ENCODE measurements at regions not wholly inside any gene's neighbourhood (a gene's known extent, or its start where the extent isn't known, plus 50 kb on each side); places are given as distances from the start of the nearest gene placed in this dataset.
"Not testable (repeated sequence)": the region's sequence is repeated elsewhere in the genome, so short reads cannot be mapped to it uniquely, and the experiment has no call there.

GRCh38 chr13:89432997-89433396 is 1761.8 kb downstream of the SLITRK5 start:
- H3K4me3 Mint-ChIP-seq = no peak overlapping the region
- H3K36me3 Mint-ChIP-seq (ENCODE audit: low read depth) = no peaks in the 10 kb centered on the region
- no peak for TF ChIP-seq CTCF (IDR thresholded peaks at IDR 0.05)
- H3K27me3 Mint-ChIP-seq (ENCODE audit: low read depth, poor library complexity) = no peaks in the 10 kb centered on the region
- no peaks in the 10 kb centered on the region for H3K4me1 Mint-ChIP-seq
- no peak for DNase-seq
- no peaks in the 10 kb centered on the region for H3K9me3 Mint-ChIP-seq
- H3K27ac Mint-ChIP-seq = no peak overlapping the region

- not testable (repeated sequence) for H3K9me3 Mint-ChIP-seq; H3K4me1 Mint-ChIP-seq; H3K36me3 Mint-ChIP-seq (ENCODE audit: low read depth); H3K4me3 Mint-ChIP-seq; DNase-seq; H3K27ac Mint-ChIP-seq; H3K27me3 Mint-ChIP-seq (ENCODE audit: low read depth, poor library complexity)
These were observed 1763.5 kb downstream of the SLITRK5 start for GRCh38 chr13:89434624-89435023.

GRCh38 chr13:89454681-89455080 is 1783.5 kb downstream of the SLITRK5 start:
- no peak overlapping the region for H3K4me3 Mint-ChIP-seq
- no peaks in the 10 kb centered on the region for H3K9me3 Mint-ChIP-seq
- no peaks in the 10 kb centered on the region for H3K4me1 Mint-ChIP-seq
- DNase-seq = no peak
- H3K27me3 Mint-ChIP-seq (ENCODE audit: low read depth, poor library complexity) = no peaks in the 10 kb centered on the region
- H3K27ac Mint-ChIP-seq = no peak overlapping the region
- no peak for TF ChIP-seq CTCF (IDR thresholded peaks at IDR 0.05)
- no peaks in the 10 kb centered on the region for H3K36me3 Mint-ChIP-seq (ENCODE audit: low read depth)

- no peak overlapping the region for H3K27ac Mint-ChIP-seq
- no peaks in the 10 kb centered on the region for H3K4me1 Mint-ChIP-seq
- no peaks in the 10 kb centered on the region for H3K27me3 Mint-ChIP-seq (ENCODE audit: low read depth, poor library complexity)
- H3K36me3 Mint-ChIP-seq (ENCODE audit: low read depth) = no peaks in the 10 kb centered on the region
- H3K4me3 Mint-ChIP-seq = no peak overlapping the region
- no peak for TF ChIP-seq CTCF (IDR thresholded peaks at IDR 0.05)
- no peak for DNase-seq
- no peaks in the 10 kb centered on the region for H3K9me3 Mint-ChIP-seq
These were observed 1784.1 kb downstream of the SLITRK5 start for GRCh38 chr13:89455225-89455624.

GRCh38 chr13:89455741-89456140 is 1784.6 kb downstream of the SLITRK5 start:
- Mint-ChIP-seq H3K4me1 (no peaks in the 10 kb centered on the region), H3K9me3 (no peaks in the 10 kb centered on the region), H3K36me3 (ENCODE audit: low read depth) (no peaks in the 10 kb centered on the region), H3K27ac (no peak overlapping the region), H3K27me3 (ENCODE audit: low read depth, poor library complexity) (no peaks in the 10 kb centered on the region), H3K4me3 (no peak overlapping the region)
- no peak for TF ChIP-seq CTCF (IDR thresholded peaks at IDR 0.05)
- DNase-seq = no peak

GRCh38 chr13:89457977-89458376 is 1786.8 kb downstream of the SLITRK5 start:
- Mint-ChIP-seq H3K36me3 (ENCODE audit: low read depth) (no peaks in the 10 kb centered on the region), H3K27ac (no peak overlapping the region), H3K4me1 (peaks cover 5% of the 10 kb centered on the region), H3K27me3 (ENCODE audit: low read depth, poor library complexity) (no peaks in the 10 kb centered on the region), H3K4me3 (no peak overlapping the region), H3K9me3 (no peaks in the 10 kb centered on the region)
- no peak for TF ChIP-seq CTCF (IDR thresholded peaks at IDR 0.05)
- DNase-seq = no peak
